ENCODE measurements at regions not wholly inside any gene's neighbourhood (a gene's known extent, or its start where the extent isn't known, plus 50 kb on each side); places are given as distances from the start of the nearest gene placed in this dataset.
A peak's percentile ranks its signal among the peaks of the same experiment; 100 is the strongest.

DNA sequence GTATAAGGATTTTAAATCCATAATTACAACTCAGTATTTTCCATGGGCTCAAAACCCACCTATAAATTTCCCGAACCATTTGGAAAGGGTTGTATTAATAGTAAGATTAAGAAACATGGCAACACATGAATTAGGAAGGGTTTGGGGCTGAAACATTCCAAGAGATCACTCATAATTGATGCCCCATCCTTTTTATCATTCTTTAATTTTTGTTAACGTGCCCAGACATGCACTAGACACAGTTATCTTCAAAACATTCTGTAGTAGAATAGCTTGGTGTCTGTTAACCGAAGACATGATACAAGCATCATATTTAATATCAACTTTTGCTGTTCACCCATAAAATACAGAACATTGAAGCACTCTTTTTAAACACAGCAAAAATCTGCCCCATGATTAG lies 106.8 kb upstream of the FRMD6 start:
- no peak overlapping the region for H3K4me2 ChIP-seq
- WGBS (ENCODE audit: low lambda C conversion rate) = 94% methylated on average over 3 of the region's 3 CpGs
- no peaks in the 10 kb centered on the region for H3K9me2 ChIP-seq
- POLR2A ChIA-PET = no interaction called here
- DNase-seq = no peak
- no peaks in the 10 kb centered on the region for H3K9me3 ChIP-seq
- H3K4me3 ChIP-seq (ENCODE audit: low read depth in 2 of 2, low read length in 1 of 2) = no peak overlapping the region
- H3K27ac ChIP-seq (ENCODE audit: low read depth in 2 of 2, low read length in 1 of 2) = peak overlapping the region; percentile 94 to 100
- no peaks in the 10 kb centered on the region for H4K20me1 ChIP-seq (ENCODE audit: insufficient read depth)
- TF ChIP-seq, protein P1, sequence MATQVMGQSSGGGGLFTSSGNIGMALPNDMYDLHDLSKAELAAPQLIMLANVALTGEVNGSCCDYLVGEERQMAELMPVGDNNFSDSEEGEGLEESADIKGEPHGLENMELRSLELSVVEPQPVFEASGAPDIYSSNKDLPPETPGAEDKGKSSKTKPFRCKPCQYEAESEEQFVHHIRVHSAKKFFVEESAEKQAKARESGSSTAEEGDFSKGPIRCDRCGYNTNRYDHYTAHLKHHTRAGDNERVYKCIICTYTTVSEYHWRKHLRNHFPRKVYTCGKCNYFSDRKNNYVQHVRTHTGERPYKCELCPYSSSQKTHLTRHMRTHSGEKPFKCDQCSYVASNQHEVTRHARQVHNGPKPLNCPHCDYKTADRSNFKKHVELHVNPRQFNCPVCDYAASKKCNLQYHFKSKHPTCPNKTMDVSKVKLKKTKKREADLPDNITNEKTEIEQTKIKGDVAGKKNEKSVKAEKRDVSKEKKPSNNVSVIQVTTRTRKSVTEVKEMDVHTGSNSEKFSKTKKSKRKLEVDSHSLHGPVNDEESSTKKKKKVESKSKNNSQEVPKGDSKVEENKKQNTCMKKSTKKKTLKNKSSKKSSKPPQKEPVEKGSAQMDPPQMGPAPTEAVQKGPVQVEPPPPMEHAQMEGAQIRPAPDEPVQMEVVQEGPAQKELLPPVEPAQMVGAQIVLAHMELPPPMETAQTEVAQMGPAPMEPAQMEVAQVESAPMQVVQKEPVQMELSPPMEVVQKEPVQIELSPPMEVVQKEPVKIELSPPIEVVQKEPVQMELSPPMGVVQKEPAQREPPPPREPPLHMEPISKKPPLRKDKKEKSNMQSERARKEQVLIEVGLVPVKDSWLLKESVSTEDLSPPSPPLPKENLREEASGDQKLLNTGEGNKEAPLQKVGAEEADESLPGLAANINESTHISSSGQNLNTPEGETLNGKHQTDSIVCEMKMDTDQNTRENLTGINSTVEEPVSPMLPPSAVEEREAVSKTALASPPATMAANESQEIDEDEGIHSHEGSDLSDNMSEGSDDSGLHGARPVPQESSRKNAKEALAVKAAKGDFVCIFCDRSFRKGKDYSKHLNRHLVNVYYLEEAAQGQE (IDR thresholded peaks at IDR 0.05; ENCODE audit: low read depth, low read length) = no peak
- TF ChIP-seq ELF1 (IDR thresholded peaks at IDR 0.05) = no peak
- CTCF ChIA-PET = interaction anchor here (1.0 to 2.2 kb wide), 2 partner anchors 231 to 261 kb away, joined by 3 to 6 read pairs; no protein-coding TSS in a partner anchor
- H3K9ac ChIP-seq = peak overlapping the region; percentile 74; the same call in 1 of the 2 replicates
- peaks cover 57% of the 10 kb centered on the region for H3F3A ChIP-seq (replicated peaks; ENCODE audit: insufficient read depth)
- H3K79me2 ChIP-seq (ENCODE audit: insufficient read depth) = peaks cover 12% of the 10 kb centered on the region
- H3K4me1 ChIP-seq (ENCODE audit: control insufficient read depth in 1 of 2, insufficient read depth in 2 of 2, low read depth in 1 of 2, low read length in 1 of 2) = peaks cover 18 to 48% of the 10 kb centered on the region in 2 experiments
- H3K27me3 ChIP-seq (ENCODE audit: insufficient read depth) = no peaks in the 10 kb centered on the region
- no peak overlapping the region for H2AFZ ChIP-seq (ENCODE audit: low read depth)
- no peaks in the 10 kb centered on the region for H3K36me3 ChIP-seq (replicated peaks in 1 of 2; ENCODE audit: control insufficient read depth in 1 of 2, insufficient read depth in 2 of 2, low read length in 1 of 2)

DNA sequence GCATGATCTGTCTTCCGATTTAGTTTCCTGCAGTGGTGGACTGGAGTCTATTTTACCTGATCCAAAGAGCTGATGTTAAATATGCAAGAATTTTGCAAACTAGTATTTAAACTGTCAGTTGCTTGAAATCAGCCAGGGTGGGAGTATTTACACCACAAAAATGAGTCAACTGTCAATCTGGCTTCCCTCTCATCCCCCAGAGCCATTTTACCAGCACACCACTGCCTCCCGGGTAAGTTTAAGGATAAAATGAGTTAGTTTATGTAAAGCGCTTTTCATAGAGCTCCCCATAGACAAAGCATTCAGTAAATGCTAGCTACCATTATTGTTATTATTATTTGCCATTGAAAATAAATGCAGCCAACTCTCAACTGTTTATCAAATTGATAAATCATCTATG lies 106.3 kb upstream of the FRMD6 start:
- Histone ChIP-seq H3K27ac (ENCODE audit: low read depth in 2 of 2, low read length in 1 of 2) (peak overlapping the region; percentile 94 to 100), H3K4me3 (ENCODE audit: low read depth in 2 of 2, low read length in 1 of 2) (no peak overlapping the region), H3F3A (replicated peaks; ENCODE audit: insufficient read depth) (peaks cover 52% of the 10 kb centered on the region), H3K4me2 (no peak overlapping the region), H3K36me3 (replicated peaks in 1 of 2; ENCODE audit: control insufficient read depth in 1 of 2, insufficient read depth in 2 of 2, low read length in 1 of 2) (no peaks in the 10 kb centered on the region), H3K4me1 (ENCODE audit: control insufficient read depth in 1 of 2, insufficient read depth in 2 of 2, low read depth in 1 of 2, low read length in 1 of 2) (peaks cover 18 to 43% of the 10 kb centered on the region in 2 experiments), H3K9ac (peak overlapping the region; percentile 74; the same call in 1 of the 2 replicates), H3K9me3 (no peaks in the 10 kb centered on the region), H3K27me3 (ENCODE audit: insufficient read depth) (no peaks in the 10 kb centered on the region), H3K9me2 (no peaks in the 10 kb centered on the region), H4K20me1 (ENCODE audit: insufficient read depth) (no peaks in the 10 kb centered on the region), H2AFZ (ENCODE audit: low read depth) (no peak overlapping the region), H3K79me2 (ENCODE audit: insufficient read depth) (peaks cover 15% of the 10 kb centered on the region)
- CTCF ChIA-PET = interaction anchor here (1.0 to 2.2 kb wide), 2 partner anchors 231 to 262 kb away, joined by 3 to 6 read pairs; no protein-coding TSS in a partner anchor
- TF ChIP-seq, protein P2, sequence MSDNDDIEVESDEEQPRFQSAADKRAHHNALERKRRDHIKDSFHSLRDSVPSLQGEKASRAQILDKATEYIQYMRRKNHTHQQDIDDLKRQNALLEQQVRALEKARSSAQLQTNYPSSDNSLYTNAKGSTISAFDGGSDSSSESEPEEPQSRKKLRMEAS (IDR thresholded peaks at IDR 0.05; ENCODE audit: low read depth) = no peak
- TF ChIP-seq POLR2AphosphoS5 (IDR thresholded peaks at IDR 0.05; ENCODE audit: low read depth, low read length) = no peak
- TF ChIP-seq YY1 (IDR thresholded peaks at IDR 0.05; ENCODE audit: low read depth) = no peak
- TF ChIP-seq, protein P3, sequence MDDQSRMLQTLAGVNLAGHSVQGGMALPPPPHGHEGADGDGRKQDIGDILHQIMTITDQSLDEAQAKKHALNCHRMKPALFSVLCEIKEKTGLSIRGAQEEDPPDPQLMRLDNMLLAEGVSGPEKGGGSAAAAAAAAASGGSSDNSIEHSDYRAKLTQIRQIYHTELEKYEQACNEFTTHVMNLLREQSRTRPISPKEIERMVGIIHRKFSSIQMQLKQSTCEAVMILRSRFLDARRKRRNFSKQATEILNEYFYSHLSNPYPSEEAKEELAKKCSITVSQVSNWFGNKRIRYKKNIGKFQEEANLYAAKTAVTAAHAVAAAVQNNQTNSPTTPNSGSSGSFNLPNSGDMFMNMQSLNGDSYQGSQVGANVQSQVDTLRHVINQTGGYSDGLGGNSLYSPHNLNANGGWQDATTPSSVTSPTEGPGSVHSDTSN (IDR thresholded peaks at IDR 0.05) = peak; percentile 51
- TF ChIP-seq, protein P4, sequence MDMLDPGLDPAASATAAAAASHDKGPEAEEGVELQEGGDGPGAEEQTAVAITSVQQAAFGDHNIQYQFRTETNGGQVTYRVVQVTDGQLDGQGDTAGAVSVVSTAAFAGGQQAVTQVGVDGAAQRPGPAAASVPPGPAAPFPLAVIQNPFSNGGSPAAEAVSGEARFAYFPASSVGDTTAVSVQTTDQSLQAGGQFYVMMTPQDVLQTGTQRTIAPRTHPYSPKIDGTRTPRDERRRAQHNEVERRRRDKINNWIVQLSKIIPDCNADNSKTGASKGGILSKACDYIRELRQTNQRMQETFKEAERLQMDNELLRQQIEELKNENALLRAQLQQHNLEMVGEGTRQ (IDR thresholded peaks at IDR 0.05; ENCODE audit: borderline replicate concordance, low read depth, low read length) = no peak
- TF ChIP-seq TCF12 (IDR thresholded peaks at IDR 0.05) = peak; percentile 28; the same call in 1 of the 2 replicates
- no peak for TF ChIP-seq SIN3A (IDR thresholded peaks at IDR 0.05; ENCODE audit: borderline replicate concordance, low read depth, low read length)
- TF ChIP-seq, protein P1 (IDR thresholded peaks at IDR 0.05; ENCODE audit: low read depth, low read length) = no peak
- POLR2A ChIA-PET = no interaction called here
- DNase-seq = no peak
- 97% methylated on average over 3 of the region's 3 CpGs for WGBS (ENCODE audit: low lambda C conversion rate)

Measured in SK-N-SH (cell line).